Hepatocyte (in vitro differentiated cells): ENCODE measurements at regions not wholly inside any gene's neighbourhood (a gene's known extent, or its start where the extent isn't known, plus 50 kb on each side); places are given as distances from the start of the nearest gene placed in this dataset.

ENCODE experiments used
- EZH2 ChIP-seq: fragments of 200-600 bp; sonication (generic); IDR thresholded peaks from 2 replicates; pipeline ENCODE4 v1.6.1; 2016; ENCODE audit warnings: antibody characterized with exemption, mild to moderate bottlenecking, borderline replicate concordance
- EZH2phosphoT487 ChIP-seq: fragments of 200-600 bp; sonication (generic); IDR thresholded peaks from one replicate; pipeline ENCODE4 v1.6.1; 2018; ENCODE audit warnings: antibody characterized with exemption, mild to moderate bottlenecking, low read depth, moderate library complexity; ENCODE audit not compliant: unreplicated experiment, severe bottlenecking
- TF ChIP-seq, protein P1 (sequence below): fragments of 200-600 bp; sonication (generic); IDR thresholded peaks from 2 replicates; pipeline ENCODE4 v1.5.1; 2016; ENCODE audit warnings: antibody characterized with exemption, mild to moderate bottlenecking; ENCODE audit not compliant: poor library complexity

DNA sequence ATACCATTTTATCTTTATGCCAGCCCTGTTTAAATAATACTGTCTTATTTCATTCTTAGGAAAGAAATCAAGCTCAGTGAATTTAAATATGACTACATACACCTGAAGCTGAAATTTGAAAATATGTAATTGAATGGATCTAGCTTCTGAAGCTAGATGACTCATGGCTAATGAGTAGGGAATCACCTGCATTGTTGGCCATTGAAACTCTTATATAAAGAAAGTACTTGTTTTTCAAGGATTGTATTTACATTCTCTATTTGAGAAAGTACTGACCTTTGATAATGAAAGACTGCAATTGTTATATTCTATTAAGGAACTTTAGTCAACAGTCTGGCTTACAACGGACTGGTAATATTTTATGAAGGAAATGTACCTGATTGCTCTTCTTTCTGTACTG is 346.7 kb upstream of the LRATD1 start:
- TF ChIP-seq EZH2 (no peak), EZH2phosphoT487 (no peak)
- TF ChIP-seq, protein P1, sequence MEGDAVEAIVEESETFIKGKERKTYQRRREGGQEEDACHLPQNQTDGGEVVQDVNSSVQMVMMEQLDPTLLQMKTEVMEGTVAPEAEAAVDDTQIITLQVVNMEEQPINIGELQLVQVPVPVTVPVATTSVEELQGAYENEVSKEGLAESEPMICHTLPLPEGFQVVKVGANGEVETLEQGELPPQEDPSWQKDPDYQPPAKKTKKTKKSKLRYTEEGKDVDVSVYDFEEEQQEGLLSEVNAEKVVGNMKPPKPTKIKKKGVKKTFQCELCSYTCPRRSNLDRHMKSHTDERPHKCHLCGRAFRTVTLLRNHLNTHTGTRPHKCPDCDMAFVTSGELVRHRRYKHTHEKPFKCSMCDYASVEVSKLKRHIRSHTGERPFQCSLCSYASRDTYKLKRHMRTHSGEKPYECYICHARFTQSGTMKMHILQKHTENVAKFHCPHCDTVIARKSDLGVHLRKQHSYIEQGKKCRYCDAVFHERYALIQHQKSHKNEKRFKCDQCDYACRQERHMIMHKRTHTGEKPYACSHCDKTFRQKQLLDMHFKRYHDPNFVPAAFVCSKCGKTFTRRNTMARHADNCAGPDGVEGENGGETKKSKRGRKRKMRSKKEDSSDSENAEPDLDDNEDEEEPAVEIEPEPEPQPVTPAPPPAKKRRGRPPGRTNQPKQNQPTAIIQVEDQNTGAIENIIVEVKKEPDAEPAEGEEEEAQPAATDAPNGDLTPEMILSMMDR: no peak
